ENCODE measurements at regions not wholly inside any gene's neighbourhood (a gene's known extent, or its start where the extent isn't known, plus 50 kb on each side); places are given as distances from the start of the nearest gene placed in this dataset.

DNA sequence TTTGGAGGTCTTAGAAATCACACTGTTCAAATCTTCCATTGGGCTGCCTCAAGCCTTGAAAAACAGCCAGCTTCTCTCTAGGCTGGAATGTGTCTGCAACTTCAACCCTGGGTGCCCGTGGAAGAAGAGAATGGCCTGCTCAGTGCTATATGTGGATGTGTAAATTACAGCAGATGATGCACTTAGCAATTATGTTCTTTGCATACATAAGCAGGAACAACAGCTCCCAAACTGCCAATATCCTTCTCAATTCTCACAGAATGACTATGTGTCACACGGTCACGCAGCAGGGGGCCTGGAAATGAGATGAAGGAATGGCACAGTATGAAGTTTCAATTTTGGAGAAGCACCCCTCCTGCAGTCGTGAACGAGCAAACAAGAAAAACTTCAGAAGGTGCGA lies 175.2 kb upstream of the SMARCA2 start:
- no peak overlapping the region for H3K4me3 ChIP-seq (ENCODE audit: low read depth, low read length)
- ChIA-PET POLR2A (no interaction called here), CTCF (no interaction called here)
- no peak for TF ChIP-seq CTCF (IDR thresholded peaks at IDR 0.05; ENCODE audit: insufficient read depth, low read length, missing control alignments)
- no peak for DNase-seq (ENCODE audit: low read depth, low spot score)

- no peak overlapping the region for H3K4me3 ChIP-seq (ENCODE audit: low read depth, low read length)
- DNase-seq (ENCODE audit: low read depth, low spot score), result no peak
- ChIA-PET CTCF (no interaction called here), POLR2A (no interaction called here)
- TF ChIP-seq CTCF (IDR thresholded peaks at IDR 0.05; ENCODE audit: insufficient read depth, low read length, missing control alignments), result no peak
Observed at GRCh38 chr9:1845425-1845824, 169.7 kb upstream of the SMARCA2 start.

DNA sequence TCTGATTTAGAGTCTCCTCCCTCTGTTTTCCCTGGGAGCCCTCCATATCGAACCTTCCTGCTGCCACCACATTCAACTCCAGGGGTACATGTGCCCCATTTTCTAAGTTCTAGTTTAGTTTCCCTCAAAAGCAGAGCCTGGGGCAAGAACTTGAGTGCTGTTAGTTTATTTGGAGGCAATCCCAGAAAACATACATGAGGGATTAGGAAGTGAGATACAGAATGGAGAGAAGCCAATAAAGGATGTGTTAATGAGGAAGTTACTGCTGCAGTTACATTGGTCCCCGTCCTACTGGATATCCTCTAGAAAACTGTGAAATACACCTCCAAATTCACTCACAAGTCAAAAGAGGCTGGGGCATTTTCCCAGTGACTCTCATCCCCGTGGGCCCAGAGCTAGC lies 159.4 kb upstream of the SMARCA2 start:
- POLR2A ChIA-PET, result no interaction called here
- CTCF ChIA-PET, result no interaction called here
- no peak for TF ChIP-seq CTCF (IDR thresholded peaks at IDR 0.05; ENCODE audit: insufficient read depth, low read length, missing control alignments)
- DNase-seq (ENCODE audit: low read depth, low spot score), result no peak
- no peak overlapping the region for H3K4me3 ChIP-seq (ENCODE audit: low read depth, low read length)

DNA sequence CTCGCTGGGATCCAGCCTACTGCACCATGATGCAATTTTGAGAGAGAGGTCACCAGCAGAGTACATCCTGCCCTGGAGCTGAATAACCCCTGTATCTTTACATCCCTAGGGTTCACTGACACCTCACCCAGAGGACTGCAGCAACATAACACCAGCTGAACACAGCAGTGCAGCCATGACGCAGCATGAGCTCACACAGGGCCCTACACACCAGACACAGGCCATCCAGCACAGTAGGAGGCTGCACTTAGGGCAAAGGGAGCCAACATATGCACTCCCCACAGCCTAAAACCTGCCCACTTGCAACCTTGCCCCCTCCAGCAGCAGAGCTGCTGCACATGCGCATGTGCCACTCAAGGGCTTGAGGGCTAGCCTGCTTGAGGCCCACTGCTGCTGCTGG lies 157.3 kb upstream of the SMARCA2 start:
- no peak overlapping the region for H3K4me3 ChIP-seq (ENCODE audit: low read depth, low read length)
- ChIA-PET POLR2A (no interaction called here), CTCF (no interaction called here)
- no peak for DNase-seq (ENCODE audit: low read depth, low spot score)
- TF ChIP-seq CTCF (IDR thresholded peaks at IDR 0.05; ENCODE audit: insufficient read depth, low read length, missing control alignments), result no peak

DNA sequence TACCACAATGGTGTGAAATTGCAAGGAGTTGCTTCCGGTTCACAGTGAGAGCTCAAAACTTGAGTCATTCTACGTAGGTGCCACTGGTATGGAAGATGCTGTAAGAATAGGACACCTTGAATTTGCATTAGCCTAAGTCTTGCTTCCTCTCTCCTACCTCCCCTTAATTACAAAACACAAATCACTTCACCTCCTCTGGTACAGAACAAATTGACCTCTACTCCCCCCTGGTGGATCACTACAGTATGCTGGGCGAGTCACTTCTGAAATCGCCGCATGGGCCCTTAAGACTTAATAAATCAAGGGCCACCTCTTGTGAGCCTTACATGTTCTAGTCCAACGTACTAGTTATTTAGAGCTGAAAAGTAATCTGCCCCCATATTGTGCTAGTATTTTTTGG lies 145.3 kb upstream of the SMARCA2 start:
- DNase-seq (ENCODE audit: low read depth, low spot score), result no peak
- CTCF ChIA-PET, result no interaction called here
- TF ChIP-seq CTCF (IDR thresholded peaks at IDR 0.05; ENCODE audit: insufficient read depth, low read length, missing control alignments), result no peak
- no peak overlapping the region for H3K4me3 ChIP-seq (ENCODE audit: low read depth, low read length)
- POLR2A ChIA-PET, result no interaction called here

DNA sequence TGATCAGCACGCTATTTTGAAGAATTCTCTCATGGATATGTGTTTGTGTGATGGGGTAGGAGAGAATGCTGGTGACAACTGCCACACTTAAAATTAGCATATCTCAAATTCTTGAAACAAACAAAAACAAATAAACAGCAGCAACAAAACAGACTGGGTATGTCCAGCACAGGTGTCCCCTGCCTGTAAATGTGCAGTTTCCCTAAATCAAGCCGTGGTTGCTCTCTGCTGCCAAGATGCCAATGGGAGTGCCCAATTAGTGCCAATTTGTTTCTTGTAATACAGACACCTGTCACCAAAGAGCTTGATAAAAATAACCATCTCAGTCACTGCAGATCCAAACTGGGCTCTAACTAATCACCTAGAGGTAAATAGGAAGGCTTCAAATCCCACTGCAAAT lies 144.2 kb upstream of the SMARCA2 start:
- ChIA-PET POLR2A (no interaction called here), CTCF (no interaction called here)
- DNase-seq (ENCODE audit: low read depth, low spot score), result no peak
- no peak for TF ChIP-seq CTCF (IDR thresholded peaks at IDR 0.05; ENCODE audit: insufficient read depth, low read length, missing control alignments)
- H3K4me3 ChIP-seq (ENCODE audit: low read depth, low read length), result no peak overlapping the region

Data from AG04449 (cell line).